ENCODE measurements at regions not wholly inside any gene's neighbourhood (a gene's known extent, or its start where the extent isn't known, plus 50 kb on each side); places are given as distances from the start of the nearest gene placed in this dataset.
"Not testable (repeated sequence)": the region's sequence is repeated elsewhere in the genome, so short reads cannot be mapped to it uniquely, and the experiment has no call there.

GRCh38 chr12:61272441-61272840, 987.8 kb upstream of the USP15 start:
- ATAC-seq (ENCODE audit: low read depth in 2 of 2) (no peak), DNase-seq (no peak)
- Mint-ChIP-seq H3K27me3 (no peaks in the 10 kb centered on the region), H3K4me3 (no peak overlapping the region), H3K9me3 (peaks cover 0 to 2% (median 0%) of the 10 kb centered on the region in 7 donors), H3K36me3 (no peaks in the 10 kb centered on the region), H3K4me1 (no peaks in the 10 kb centered on the region), H3K27ac (no peak overlapping the region)
- no peak overlapping the region for H3K27ac ChIP-seq (ENCODE audit: insufficient read depth, low read length, poor library complexity, severe bottlenecking)
- H3K27me3 ChIP-seq (ENCODE audit: control insufficient read depth, insufficient read depth, low read length), result no peaks in the 10 kb centered on the region
- H3K4me1 ChIP-seq (ENCODE audit: control insufficient read depth, insufficient read depth, low read length, poor library complexity, severe bottlenecking), result no peaks in the 10 kb centered on the region
- H3K36me3 ChIP-seq (ENCODE audit: control insufficient read depth, insufficient read depth, low read length), result no peaks in the 10 kb centered on the region
- no peak overlapping the region for H3K4me3 ChIP-seq (ENCODE audit: low read depth, low read length)
- H3K9me3 ChIP-seq (ENCODE audit: control insufficient read depth in 2 of 2, low read length in 2 of 2), result no peaks in the 10 kb centered on the region

- Histone ChIP-seq H3K4me1 (ENCODE audit: control insufficient read depth, insufficient read depth, low read length, poor library complexity, severe bottlenecking) (no peaks in the 10 kb centered on the region), H3K9me3 (ENCODE audit: control insufficient read depth in 2 of 2, low read length in 2 of 2) (peaks cover 4 to 17% of the 10 kb centered on the region in 2 experiments), H3K36me3 (ENCODE audit: control insufficient read depth, insufficient read depth, low read length) (no peaks in the 10 kb centered on the region), H3K27me3 (ENCODE audit: control insufficient read depth, insufficient read depth, low read length) (no peaks in the 10 kb centered on the region), H3K27ac (ENCODE audit: insufficient read depth, low read length, poor library complexity, severe bottlenecking) (no peak overlapping the region), H3K4me3 (ENCODE audit: low read depth, low read length) (no peak overlapping the region)
- Mint-ChIP-seq H3K27ac (no peak overlapping the region), H3K4me3 (no peak overlapping the region), H3K9me3 (peaks cover 0 to 19% (median 10%) of the 10 kb centered on the region in 7 donors), H3K36me3 (no peaks in the 10 kb centered on the region), H3K4me1 (no peaks in the 10 kb centered on the region), H3K27me3 (no peaks in the 10 kb centered on the region)
- DNase-seq (no peak), ATAC-seq (ENCODE audit: low read depth in 2 of 2) (no peak)
Measured at GRCh38 chr12:61282790-61283575, 977.2 kb upstream of the USP15 start.

GRCh38 chr12:61290473-61290872, 969.7 kb upstream of the USP15 start:
- Histone ChIP-seq H3K27ac (ENCODE audit: insufficient read depth, low read length, poor library complexity, severe bottlenecking) (no peak overlapping the region), H3K27me3 (ENCODE audit: control insufficient read depth, insufficient read depth, low read length) (no peaks in the 10 kb centered on the region), H3K36me3 (ENCODE audit: control insufficient read depth, insufficient read depth, low read length) (no peaks in the 10 kb centered on the region), H3K9me3 (ENCODE audit: control insufficient read depth in 2 of 2, low read length in 2 of 2) (peaks cover 6 to 13% of the 10 kb centered on the region in 2 experiments), H3K4me3 (ENCODE audit: low read depth, low read length) (no peak overlapping the region), H3K4me1 (ENCODE audit: control insufficient read depth, insufficient read depth, low read length, poor library complexity, severe bottlenecking) (no peaks in the 10 kb centered on the region)
- H3K36me3 Mint-ChIP-seq, result no peaks in the 10 kb centered on the region
- no peaks in the 10 kb centered on the region for H3K4me1 Mint-ChIP-seq
- no peak overlapping the region for H3K27ac Mint-ChIP-seq
- DNase-seq (no peak), ATAC-seq (ENCODE audit: low read depth in 2 of 2) (no peak)
- H3K4me3 Mint-ChIP-seq, result no peak overlapping the region
- peaks cover 1 to 42% (median 11%) of the 10 kb centered on the region in 7 donors for H3K9me3 Mint-ChIP-seq
- H3K27me3 Mint-ChIP-seq, result no peaks in the 10 kb centered on the region

- H3K36me3 ChIP-seq (ENCODE audit: control insufficient read depth, insufficient read depth, low read length), result no peaks in the 10 kb centered on the region
- H3K4me3 ChIP-seq (ENCODE audit: low read depth, low read length), result no peak overlapping the region
- ATAC-seq (ENCODE audit: low read depth in 2 of 2), result no peak
- H3K27ac ChIP-seq (ENCODE audit: insufficient read depth, low read length, poor library complexity, severe bottlenecking), result no peak overlapping the region
- Mint-ChIP-seq H3K36me3 (no peaks in the 10 kb centered on the region), H3K9me3 (peaks cover 1 to 39% (median 11%) of the 10 kb centered on the region in 7 donors), H3K4me3 (no peak overlapping the region), H3K4me1 (no peaks in the 10 kb centered on the region), H3K27me3 (no peaks in the 10 kb centered on the region), H3K27ac (no peak overlapping the region)
- H3K27me3 ChIP-seq (ENCODE audit: control insufficient read depth, insufficient read depth, low read length), result no peaks in the 10 kb centered on the region
- no peak for DNase-seq
- H3K9me3 ChIP-seq (ENCODE audit: control insufficient read depth in 2 of 2, low read length in 2 of 2), result peaks cover 6 to 7% of the 10 kb centered on the region in 2 experiments
- no peaks in the 10 kb centered on the region for H3K4me1 ChIP-seq (ENCODE audit: control insufficient read depth, insufficient read depth, low read length, poor library complexity, severe bottlenecking)
Measured at GRCh38 chr12:61291647-61292046, 968.6 kb upstream of the USP15 start.

GRCh38 chr12:61294011-61294410, 966.2 kb upstream of the USP15 start:
- not testable (repeated sequence) for H3K36me3 Mint-ChIP-seq; H3K36me3 ChIP-seq (ENCODE audit: control insufficient read depth, insufficient read depth, low read length); H3K4me3 ChIP-seq (ENCODE audit: low read depth, low read length); H3K4me1 ChIP-seq (ENCODE audit: control insufficient read depth, insufficient read depth, low read length, poor library complexity, severe bottlenecking); ATAC-seq (ENCODE audit: low read depth in 2 of 2); H3K27me3 ChIP-seq (ENCODE audit: control insufficient read depth, insufficient read depth, low read length); H3K9me3 ChIP-seq (ENCODE audit: control insufficient read depth in 2 of 2, low read length in 2 of 2); H3K4me1 Mint-ChIP-seq; H3K27ac ChIP-seq (ENCODE audit: insufficient read depth, low read length, poor library complexity, severe bottlenecking); H3K4me3 Mint-ChIP-seq; H3K27me3 Mint-ChIP-seq; H3K27ac Mint-ChIP-seq; DNase-seq
- H3K9me3 Mint-ChIP-seq, result peaks cover 2 to 21% (median 7%) of the 10 kb centered on the region in 7 donors

GRCh38 chr12:61301817-61302216, 958.4 kb upstream of the USP15 start:
- ATAC-seq (ENCODE audit: low read depth in 2 of 2) (no peak), DNase-seq (no peak)
- H3K36me3 Mint-ChIP-seq, result no peaks in the 10 kb centered on the region
- Histone ChIP-seq H3K27me3 (ENCODE audit: control insufficient read depth, insufficient read depth, low read length) (no peaks in the 10 kb centered on the region), H3K4me3 (ENCODE audit: low read depth, low read length) (no peak overlapping the region), H3K4me1 (ENCODE audit: control insufficient read depth, insufficient read depth, low read length, poor library complexity, severe bottlenecking) (no peaks in the 10 kb centered on the region), H3K36me3 (ENCODE audit: control insufficient read depth, insufficient read depth, low read length) (no peaks in the 10 kb centered on the region), H3K27ac (ENCODE audit: insufficient read depth, low read length, poor library complexity, severe bottlenecking) (no peak overlapping the region), H3K9me3 (ENCODE audit: control insufficient read depth in 2 of 2, low read length in 2 of 2) (no peaks in the 10 kb centered on the region)
- H3K4me1 Mint-ChIP-seq, result no peaks in the 10 kb centered on the region
- H3K9me3 Mint-ChIP-seq, result peaks cover 0 to 5% (median 3%) of the 10 kb centered on the region in 7 donors
- H3K27ac Mint-ChIP-seq, result no peak overlapping the region
- no peaks in the 10 kb centered on the region for H3K27me3 Mint-ChIP-seq
- H3K4me3 Mint-ChIP-seq, result no peak overlapping the region

GRCh38 chr12:61302282-61302681, 957.9 kb upstream of the USP15 start:
- Mint-ChIP-seq H3K27me3 (no peaks in the 10 kb centered on the region), H3K4me1 (no peaks in the 10 kb centered on the region), H3K9me3 (peaks cover 0 to 4% (median 3%) of the 10 kb centered on the region in 7 donors), H3K36me3 (no peaks in the 10 kb centered on the region), H3K4me3 (no peak overlapping the region), H3K27ac (no peak overlapping the region)
- H3K4me1 ChIP-seq (ENCODE audit: control insufficient read depth, insufficient read depth, low read length, poor library complexity, severe bottlenecking), result no peaks in the 10 kb centered on the region
- H3K27me3 ChIP-seq (ENCODE audit: control insufficient read depth, insufficient read depth, low read length), result no peaks in the 10 kb centered on the region
- no peaks in the 10 kb centered on the region for H3K36me3 ChIP-seq (ENCODE audit: control insufficient read depth, insufficient read depth, low read length)
- no peaks in the 10 kb centered on the region for H3K9me3 ChIP-seq (ENCODE audit: control insufficient read depth in 2 of 2, low read length in 2 of 2)
- DNase-seq (no peak), ATAC-seq (ENCODE audit: low read depth in 2 of 2) (no peak)
- no peak overlapping the region for H3K4me3 ChIP-seq (ENCODE audit: low read depth, low read length)
- H3K27ac ChIP-seq (ENCODE audit: insufficient read depth, low read length, poor library complexity, severe bottlenecking), result no peak overlapping the region

GRCh38 chr12:61308220-61308619, 952.0 kb upstream of the USP15 start:
- Histone ChIP-seq H3K27ac (ENCODE audit: insufficient read depth, low read length, poor library complexity, severe bottlenecking) (no peak overlapping the region), H3K9me3 (ENCODE audit: control insufficient read depth in 2 of 2, low read length in 2 of 2) (no peaks in the 10 kb centered on the region), H3K4me1 (ENCODE audit: control insufficient read depth, insufficient read depth, low read length, poor library complexity, severe bottlenecking) (no peaks in the 10 kb centered on the region), H3K4me3 (ENCODE audit: low read depth, low read length) (no peak overlapping the region), H3K36me3 (ENCODE audit: control insufficient read depth, insufficient read depth, low read length) (no peaks in the 10 kb centered on the region), H3K27me3 (ENCODE audit: control insufficient read depth, insufficient read depth, low read length) (no peaks in the 10 kb centered on the region)
- H3K4me3 Mint-ChIP-seq, result no peak overlapping the region
- ATAC-seq (ENCODE audit: low read depth in 2 of 2), result no peak
- no peak overlapping the region for H3K27ac Mint-ChIP-seq
- H3K36me3 Mint-ChIP-seq, result no peaks in the 10 kb centered on the region
- no peaks in the 10 kb centered on the region for H3K4me1 Mint-ChIP-seq
- peaks cover 0 to 15% (median 2%) of the 10 kb centered on the region in 7 donors for H3K9me3 Mint-ChIP-seq
- H3K27me3 Mint-ChIP-seq, result no peaks in the 10 kb centered on the region
- DNase-seq, result no peak
